ENCODE measurements at regions not wholly inside any gene's neighbourhood (a gene's known extent, or its start where the extent isn't known, plus 50 kb on each side); places are given as distances from the start of the nearest gene placed in this dataset.

- TF ChIP-seq CTCF (IDR thresholded peaks at IDR 0.05) (no peak), POLR2AphosphoS5 (IDR thresholded peaks at IDR 0.05) (no peak), POLR2A (IDR thresholded peaks at IDR 0.05) (no peak)
These were observed 207.4 kb upstream of the SGK1 start for GRCh38 chr6:134525190-134525868.

All from prostate gland (tissue), 2 donors.